ENCODE measurements at regions not wholly inside any gene's neighbourhood (a gene's known extent, or its start where the extent isn't known, plus 50 kb on each side); places are given as distances from the start of the nearest gene placed in this dataset.

- TF ChIP-seq POLR2AphosphoS5 (IDR thresholded peaks at IDR 0.05) = no peak
- TF ChIP-seq CTCF (IDR thresholded peaks at IDR 0.05) = no peak
These were observed 104.9 kb downstream of the MZT1 start for GRCh38 chr13:72622546-72622945.

Measured in sigmoid colon (tissue), 4 donors.